Gastroesophageal sphincter (tissue), 3 donors: ENCODE measurements at regions not wholly inside any gene's neighbourhood (a gene's known extent, or its start where the extent isn't known, plus 50 kb on each side); places are given as distances from the start of the nearest gene placed in this dataset.

Experiments used
- POLR2A ChIP-seq, 2 donors: fragments of 450-650 bp; IDR thresholded peaks; one replicate each; pipeline ENCODE4 v1.6.1; 2017; ENCODE audit warnings: antibody characterized with exemption in 2 of 2, mild to moderate bottlenecking in 2 of 2, moderate library complexity in 1 of 2
- POLR2AphosphoS5 ChIP-seq: sonication (generic); formaldehyde crosslinking; IDR thresholded peaks from one replicate; pipeline ENCODE4 v1.6.1; 2017; ENCODE audit warnings: antibody characterized with exemption
- TF ChIP-seq, protein P1 (sequence below), 4 experiments: fragments of 200-600 bp in 2 of 4; fragments of 450-650 bp in 2 of 4; sonication (generic) in 1 of 4; IDR thresholded peaks; one replicate each; pipeline ENCODE4 v1.5.1; 2017 to 2019; ENCODE audit warnings: antibody characterized with exemption in 4 of 4, mild to moderate bottlenecking in 2 of 4, moderate library complexity in 2 of 4

DNA sequence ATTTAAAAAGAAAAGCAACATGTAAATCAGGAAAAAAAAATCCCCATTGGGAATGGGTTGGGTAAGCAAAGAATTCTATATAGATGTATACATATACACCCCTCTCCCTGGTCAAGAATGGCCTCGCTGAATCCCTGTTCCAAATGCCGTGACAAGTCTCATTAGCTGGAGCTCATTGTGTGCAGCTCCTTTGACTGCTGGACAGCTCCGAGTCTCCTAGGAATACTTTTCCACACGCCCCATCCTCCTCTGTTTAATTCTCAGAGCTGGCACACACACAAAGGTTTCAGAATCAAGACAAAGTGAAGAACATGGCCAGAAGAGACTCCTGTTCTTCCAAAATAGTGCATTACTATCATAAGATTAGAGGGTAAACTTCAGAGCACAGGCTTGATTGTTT lies 130.9 kb upstream of the MKLN1 start:
- TF ChIP-seq, protein P1, sequence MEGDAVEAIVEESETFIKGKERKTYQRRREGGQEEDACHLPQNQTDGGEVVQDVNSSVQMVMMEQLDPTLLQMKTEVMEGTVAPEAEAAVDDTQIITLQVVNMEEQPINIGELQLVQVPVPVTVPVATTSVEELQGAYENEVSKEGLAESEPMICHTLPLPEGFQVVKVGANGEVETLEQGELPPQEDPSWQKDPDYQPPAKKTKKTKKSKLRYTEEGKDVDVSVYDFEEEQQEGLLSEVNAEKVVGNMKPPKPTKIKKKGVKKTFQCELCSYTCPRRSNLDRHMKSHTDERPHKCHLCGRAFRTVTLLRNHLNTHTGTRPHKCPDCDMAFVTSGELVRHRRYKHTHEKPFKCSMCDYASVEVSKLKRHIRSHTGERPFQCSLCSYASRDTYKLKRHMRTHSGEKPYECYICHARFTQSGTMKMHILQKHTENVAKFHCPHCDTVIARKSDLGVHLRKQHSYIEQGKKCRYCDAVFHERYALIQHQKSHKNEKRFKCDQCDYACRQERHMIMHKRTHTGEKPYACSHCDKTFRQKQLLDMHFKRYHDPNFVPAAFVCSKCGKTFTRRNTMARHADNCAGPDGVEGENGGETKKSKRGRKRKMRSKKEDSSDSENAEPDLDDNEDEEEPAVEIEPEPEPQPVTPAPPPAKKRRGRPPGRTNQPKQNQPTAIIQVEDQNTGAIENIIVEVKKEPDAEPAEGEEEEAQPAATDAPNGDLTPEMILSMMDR (IDR thresholded peaks at IDR 0.05), result no peak
- TF ChIP-seq POLR2AphosphoS5 (no peak), POLR2A (IDR thresholded peaks at IDR 0.05) (no peak)
